ENCODE measurements at regions not wholly inside any gene's neighbourhood (a gene's known extent, or its start where the extent isn't known, plus 50 kb on each side); places are given as distances from the start of the nearest gene placed in this dataset.

- TF ChIP-seq CTCF (conservative IDR thresholded peaks at IDR 0.05) (no peak), EZH2 (IDR thresholded peaks at IDR 0.05; ENCODE audit: low read depth) (no peak)
Measured at GRCh38 chr10:91023700-91024398, 103.0 kb upstream of the ANKRD1 start.

Measured in PC-9 (cell line).